NCI-H1417 (cell line): ENCODE measurements at regions not wholly inside any gene's neighbourhood (a gene's known extent, or its start where the extent isn't known, plus 50 kb on each side); places are given as distances from the start of the nearest gene placed in this dataset.

Experiments
- DNase-seq, 3 experiments: peaks; one replicate each; lab custom pipeline; 2025; lab: John Stamatoyannopoulos, UW

DNA sequence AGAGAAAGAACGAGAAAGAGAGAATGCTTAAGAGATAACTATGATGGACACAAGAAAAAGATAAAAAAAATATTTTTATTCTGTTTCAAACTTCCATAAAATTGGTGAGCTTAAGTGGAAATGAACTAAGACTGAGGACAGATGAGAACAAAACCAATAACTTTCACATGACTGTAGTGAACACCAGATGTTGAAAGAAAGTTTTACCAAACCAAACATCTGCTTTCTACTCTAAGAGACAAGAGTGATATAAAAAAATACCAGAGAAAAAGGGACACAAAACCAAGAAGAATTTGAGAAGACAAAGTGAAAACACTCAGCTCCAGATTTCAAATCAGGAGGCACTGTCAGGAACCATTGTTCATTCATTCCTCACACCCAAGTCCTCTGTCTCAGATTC lies 147.9 kb downstream of the IMPG2 start:
- no peak for DNase-seq

GRCh38 chr3:101171681-101172191 lies 148.6 kb downstream of the IMPG2 start:
- no peak for DNase-seq

DNA sequence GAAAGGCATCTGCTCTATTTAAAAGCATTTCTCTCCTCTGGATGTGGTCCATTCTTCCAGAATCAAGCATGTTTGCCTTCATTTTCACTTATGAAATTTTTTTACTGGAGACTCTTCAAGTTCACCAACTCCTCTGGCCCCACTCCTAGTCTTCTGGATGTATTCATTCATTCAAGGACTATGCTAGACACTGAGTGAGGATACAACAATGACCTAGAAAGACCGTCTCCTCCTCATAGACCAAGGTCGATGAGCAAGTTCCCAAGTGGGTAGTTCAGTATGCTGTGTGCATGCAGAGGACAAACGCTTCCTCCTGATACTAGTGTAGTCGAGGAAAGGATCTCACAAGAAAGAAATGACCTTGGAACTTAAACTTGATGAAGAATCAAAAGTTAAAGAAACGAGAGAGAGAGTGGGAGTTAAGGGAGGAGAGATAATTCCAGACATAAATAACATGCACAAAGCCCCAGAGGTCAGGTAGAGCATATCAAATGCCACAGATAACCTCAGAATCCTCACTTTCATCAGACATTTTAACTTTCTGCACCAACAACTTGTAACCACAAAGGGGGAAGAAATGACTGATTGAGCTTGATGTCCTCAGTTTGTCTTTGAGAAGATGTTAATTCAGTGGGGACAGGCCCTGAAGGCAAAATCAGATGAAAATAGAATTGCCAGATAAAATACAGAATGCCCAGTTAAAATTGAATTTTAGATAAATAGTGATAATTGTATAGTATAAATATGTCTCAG lies 149.4 kb downstream of the IMPG2 start:
- DNase-seq: no peak

DNA sequence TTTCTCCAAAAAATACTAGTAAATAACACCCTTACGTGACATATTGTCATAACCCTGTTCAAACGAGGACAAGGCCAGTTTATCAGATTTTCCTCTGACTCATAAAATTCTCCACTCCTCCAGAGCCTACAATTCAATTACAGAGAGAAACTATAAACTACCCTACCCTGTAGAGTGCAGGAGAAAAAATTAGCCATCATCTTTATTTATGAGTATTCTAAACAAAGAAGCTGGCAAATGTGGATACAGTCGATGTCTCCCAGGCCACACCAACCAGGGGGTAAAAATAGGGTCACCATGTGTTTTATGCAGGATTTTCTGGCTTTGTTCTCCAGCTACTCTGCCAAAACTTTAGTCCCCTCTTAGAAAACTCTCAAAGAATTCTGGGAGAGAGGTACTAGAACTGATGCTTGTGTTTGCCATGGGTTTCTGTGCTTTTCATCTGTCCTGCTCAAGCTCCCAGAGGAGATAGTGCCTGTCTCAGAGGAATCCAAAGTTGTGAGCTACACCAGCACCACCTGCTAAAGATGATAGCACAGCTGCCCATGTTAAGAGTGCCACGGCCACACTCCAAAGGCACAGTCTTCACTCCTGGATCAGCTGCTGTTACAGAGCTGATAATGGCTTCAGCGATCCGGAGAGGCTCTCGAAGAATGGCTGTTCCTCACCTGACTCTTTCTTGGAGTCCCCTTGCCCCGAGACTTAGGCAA lies 150.2 kb downstream of the IMPG2 start:
- no peak for DNase-seq

DNA sequence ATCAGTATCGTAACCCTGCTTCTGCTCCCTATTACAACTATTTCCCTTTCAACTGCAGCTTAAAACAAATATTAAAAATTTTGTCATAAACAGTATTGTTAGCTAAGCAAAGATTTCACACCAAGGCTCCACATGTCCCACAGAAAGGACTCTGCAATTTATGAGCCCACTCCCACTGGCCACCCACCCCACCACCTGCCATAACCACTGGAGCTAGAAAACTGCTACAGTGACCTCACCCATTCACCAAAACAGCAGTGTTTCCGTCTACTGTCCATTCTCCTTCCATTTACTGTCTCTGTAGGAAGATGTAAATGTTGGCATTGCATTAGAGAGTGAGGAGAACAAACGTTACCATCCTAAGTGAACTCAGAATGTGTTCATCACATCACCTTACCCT lies 150.9 kb downstream of the IMPG2 start:
- DNase-seq: no peak

DNA sequence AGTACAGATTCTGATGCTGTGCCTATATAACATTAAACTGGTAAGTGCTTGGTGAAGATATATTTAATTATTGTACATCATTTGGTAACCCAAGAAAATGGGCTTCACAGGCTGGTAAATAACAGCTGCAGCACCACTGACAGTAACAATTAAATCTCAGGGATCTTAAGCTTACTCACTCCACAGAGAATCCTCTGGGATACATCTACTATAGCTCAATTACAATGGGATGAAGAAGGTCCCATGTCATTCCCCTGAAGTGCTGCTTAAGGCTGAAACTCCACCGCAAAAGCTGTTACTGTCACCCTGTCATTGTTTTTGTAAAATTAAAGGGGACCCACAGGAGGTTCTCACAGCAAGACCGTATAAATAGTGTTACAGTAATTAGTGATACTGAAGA lies 153.0 kb downstream of the IMPG2 start:
- DNase-seq: no peak

DNA sequence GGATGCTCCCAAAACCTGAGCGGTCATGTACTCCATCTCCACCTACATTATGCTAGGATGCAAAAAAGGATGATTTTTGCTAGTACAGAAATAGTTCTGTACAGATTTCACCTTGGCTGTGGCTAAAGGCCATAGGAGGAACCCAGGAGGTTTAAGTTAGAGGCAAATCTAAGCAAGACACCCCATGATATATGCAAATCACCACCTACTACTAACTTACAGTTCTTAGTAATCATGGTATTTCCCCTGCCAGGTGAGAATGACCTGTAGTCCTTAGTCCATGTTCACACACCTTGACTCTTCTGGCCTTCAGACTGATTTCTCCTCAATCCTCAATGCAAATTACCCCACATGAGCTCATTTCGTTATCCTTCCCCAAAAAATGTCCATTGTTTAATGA lies 154.2 kb downstream of the IMPG2 start:
- no peak for DNase-seq

- no peak for DNase-seq
Observed at GRCh38 chr3:101163554-101163953, 156.8 kb downstream of the IMPG2 start.

- DNase-seq: no peak
Observed at GRCh38 chr3:101159478-101159877, 160.9 kb downstream of the IMPG2 start.

DNA sequence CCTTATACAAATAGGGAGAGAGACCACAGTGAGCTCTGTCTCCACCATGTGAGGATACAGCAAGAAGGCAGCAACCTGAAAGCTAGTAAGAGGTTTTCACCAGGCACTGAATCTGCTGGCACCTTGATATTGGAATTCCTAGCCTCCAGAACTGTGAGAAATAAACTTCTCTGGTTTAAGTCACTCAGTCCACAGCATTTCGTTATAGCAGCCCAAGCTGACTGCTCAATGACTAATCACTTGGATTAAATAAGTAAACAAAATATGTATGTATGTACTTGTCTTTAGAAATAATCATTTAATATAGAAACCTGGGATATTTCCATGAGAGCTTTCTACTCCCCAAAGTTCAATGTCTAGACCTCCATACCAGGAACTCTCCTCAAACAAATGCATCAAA lies 162.0 kb downstream of the IMPG2 start:
- DNase-seq: no peak

DNA sequence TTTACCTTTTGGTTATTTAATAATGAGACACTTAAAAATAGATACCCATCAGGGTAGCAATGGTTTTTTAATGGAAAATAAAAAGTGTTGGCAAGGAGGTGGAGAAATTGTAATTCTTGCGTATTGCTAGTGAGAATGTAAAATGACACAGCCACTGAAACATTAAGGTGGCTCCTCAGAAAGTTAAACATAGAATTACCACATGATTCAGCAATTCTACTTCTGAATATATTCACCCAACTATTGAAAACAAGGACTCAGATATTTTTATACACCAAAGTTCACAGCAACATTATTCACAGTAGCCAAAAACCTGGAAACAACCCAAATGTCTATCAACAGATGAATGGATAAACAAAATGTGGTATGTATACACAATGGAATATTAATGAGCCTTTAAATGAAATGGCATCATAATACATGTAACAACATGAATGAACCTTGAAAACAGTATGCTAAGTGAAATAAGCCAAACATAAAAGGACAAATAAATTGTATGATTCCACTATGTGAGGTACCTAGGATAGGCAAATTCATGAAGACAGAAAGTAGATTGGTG lies 163.5 kb downstream of the IMPG2 start:
- DNase-seq: no peak

DNA sequence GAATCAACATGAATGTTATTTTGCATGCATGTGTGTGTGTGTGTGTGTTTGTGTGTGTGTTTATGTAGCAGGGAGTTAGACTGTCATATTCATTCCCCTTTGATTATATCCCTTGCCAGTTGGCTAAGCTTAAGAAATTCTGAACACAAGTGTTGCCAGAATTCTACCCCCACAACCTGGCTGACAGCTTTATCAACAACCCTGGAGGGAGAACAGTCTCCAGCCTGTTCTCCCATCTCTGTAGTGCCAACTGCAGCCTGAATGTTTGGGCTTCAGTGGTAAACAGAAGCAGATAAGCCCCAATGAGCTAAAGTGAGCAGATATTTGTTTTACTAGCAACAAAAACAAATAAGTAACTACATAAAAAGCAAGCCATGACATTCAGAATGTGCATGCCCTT lies 162.6 kb upstream of the ABI3BP start:
- peak in 1 of 3 experiments; percentile 7 for DNase-seq

- DNase-seq: no peak
Observed at GRCh38 chr3:101154401-101154800, 161.2 kb upstream of the ABI3BP start.

DNA sequence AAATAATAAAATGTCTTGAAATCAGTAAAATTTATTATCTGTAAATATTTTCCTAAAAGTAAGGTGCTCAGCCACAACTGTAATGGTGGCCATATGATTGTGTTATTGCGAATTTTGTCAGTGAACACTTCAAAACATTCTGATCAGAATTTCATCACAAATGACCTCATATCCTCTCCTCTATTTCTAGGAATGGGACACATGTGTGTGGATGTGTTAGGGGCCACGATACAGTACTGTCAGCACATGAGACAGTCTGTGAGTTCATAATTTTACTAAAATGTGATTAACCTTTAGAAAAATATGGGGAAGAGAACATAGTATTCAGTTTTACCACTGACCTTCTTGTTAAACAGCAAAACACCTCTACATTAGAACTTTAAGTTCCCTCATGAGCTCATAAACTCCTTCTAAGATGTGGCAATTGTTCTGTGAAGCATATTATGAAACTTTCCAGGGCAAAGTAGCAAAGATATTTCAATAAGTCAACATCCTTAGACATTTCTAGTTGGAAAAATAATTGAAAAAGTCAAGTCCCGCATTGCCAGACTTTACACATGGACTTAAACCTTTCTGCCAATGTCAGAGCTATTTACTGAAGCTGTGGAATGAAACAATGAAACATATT lies 158.2 kb upstream of the ABI3BP start:
- no peak for DNase-seq

GRCh38 chr3:101150504-101150903 lies 157.3 kb upstream of the ABI3BP start:
- no peak for DNase-seq

GRCh38 chr3:101149707-101150106 lies 156.5 kb upstream of the ABI3BP start:
- no peak for DNase-seq

- DNase-seq: no peak
Observed at GRCh38 chr3:101149251-101149650, 156.0 kb upstream of the ABI3BP start.

GRCh38 chr3:101148001-101148400 lies 154.8 kb upstream of the ABI3BP start:
- DNase-seq: no peak

GRCh38 chr3:101146946-101147345 lies 153.7 kb upstream of the ABI3BP start:
- no peak for DNase-seq

GRCh38 chr3:101144105-101144504 lies 150.9 kb upstream of the ABI3BP start:
- DNase-seq: no peak

- no peak for DNase-seq
Observed at GRCh38 chr3:101143012-101143411, 149.8 kb upstream of the ABI3BP start.

DNA sequence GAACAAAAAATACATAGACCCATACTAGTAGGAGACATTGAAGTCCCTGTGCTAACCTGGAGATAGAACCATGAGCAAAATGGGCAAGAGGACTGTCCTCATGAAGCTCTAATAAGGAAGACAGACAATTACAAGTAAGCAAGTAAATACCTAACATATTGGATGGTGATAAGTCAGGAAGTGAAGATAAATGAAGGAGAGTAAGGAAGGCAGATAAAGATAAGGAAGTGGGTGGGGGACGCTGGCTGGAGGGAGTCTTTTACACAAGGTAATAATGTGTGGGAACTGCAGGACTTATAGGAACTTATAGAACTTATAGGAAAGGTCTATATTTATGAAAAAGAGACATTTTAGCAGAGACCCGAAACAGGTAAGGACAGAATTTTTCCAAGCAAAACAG lies 148.9 kb upstream of the ABI3BP start:
- DNase-seq: no peak

- peak in 1 of 3 experiments; percentile 5 for DNase-seq
Observed at GRCh38 chr3:101141135-101141534, 147.9 kb upstream of the ABI3BP start.
